GM12892 (cell line): ENCODE measurements at regions not wholly inside any gene's neighbourhood (a gene's known extent, or its start where the extent isn't known, plus 50 kb on each side); places are given as distances from the start of the nearest gene placed in this dataset.

Experiments
- DNase-seq: peaks from one replicate; pipeline ENCODE4 v3.0.0; 2011; ENCODE audit not compliant: insufficient read length
- FAIRE-seq: peaks from 2 replicates; lab custom pipeline; 2011; peaks lifted over from hg19 to GRCh38; lab: Jason Lieb, UNC
- POLR2A ChIP-seq: IDR thresholded peaks from 2 replicates; pipeline ENCODE4 v1.6.1; 2011; ENCODE audit warnings: low read depth, low read length, control low read depth
- POLR2AphosphoS5 ChIP-seq: IDR thresholded peaks from 2 replicates; pipeline ENCODE4 v1.6.1; 2011; ENCODE audit warnings: low read depth, low read length, control low read depth
- TAF1 ChIP-seq: IDR thresholded peaks from 2 replicates; pipeline ENCODE4 v1.6.1; 2011; ENCODE audit warnings: low read depth, mild to moderate bottlenecking, control low read depth, low read length, borderline replicate concordance

- no peak for FAIRE-seq
- DNase-seq, result no peak
- TF ChIP-seq POLR2AphosphoS5 (no peak), POLR2A (no peak), TAF1 (no peak)
Observed at GRCh38 chr16:79543219-79543618, 57.3 kb downstream of the MAF start.

- DNase-seq (no peak), FAIRE-seq (no peak)
- no peak for TF ChIP-seq POLR2AphosphoS5
- no peak for TF ChIP-seq POLR2A
- no peak for TF ChIP-seq TAF1
Observed at GRCh38 chr16:79542237-79542774, 58.2 kb downstream of the MAF start.

- DNase-seq (no peak), FAIRE-seq (no peak)
- TF ChIP-seq TAF1, result no peak
- TF ChIP-seq POLR2A, result no peak
- TF ChIP-seq POLR2AphosphoS5, result no peak
Observed at GRCh38 chr16:79540825-79541595, 59.5 kb downstream of the MAF start.

- FAIRE-seq, result no peak
- DNase-seq, result no peak
- TF ChIP-seq TAF1 (no peak), POLR2AphosphoS5 (no peak), POLR2A (no peak)
Observed at GRCh38 chr16:79537584-79537983, 63.0 kb downstream of the MAF start.

- FAIRE-seq (no peak), DNase-seq (no peak)
- TF ChIP-seq POLR2A, result no peak
- no peak for TF ChIP-seq TAF1
- TF ChIP-seq POLR2AphosphoS5, result no peak
Observed at GRCh38 chr16:79536958-79537357, 63.6 kb downstream of the MAF start.

- DNase-seq (no peak), FAIRE-seq (no peak)
- TF ChIP-seq POLR2A, result no peak
- no peak for TF ChIP-seq TAF1
- TF ChIP-seq POLR2AphosphoS5, result no peak
Observed at GRCh38 chr16:79535130-79535529, 65.4 kb downstream of the MAF start.

- no peak for TF ChIP-seq POLR2AphosphoS5
- TF ChIP-seq TAF1, result no peak
- TF ChIP-seq POLR2A, result no peak
- FAIRE-seq (no peak), DNase-seq (no peak)
Observed at GRCh38 chr16:79534143-79534542, 66.4 kb downstream of the MAF start.

- FAIRE-seq (no peak), DNase-seq (no peak)
- TF ChIP-seq POLR2A (no peak), POLR2AphosphoS5 (no peak)
Observed at GRCh38 chr16:79533292-79533691, 67.2 kb downstream of the MAF start.

GRCh38 chr16:79532785-79533184, 67.8 kb downstream of the MAF start:
- TF ChIP-seq TAF1 (no peak), POLR2A (no peak), POLR2AphosphoS5 (no peak)
- DNase-seq, result no peak
- no peak for FAIRE-seq

GRCh38 chr16:79532273-79532672, 68.3 kb downstream of the MAF start:
- FAIRE-seq, result no peak

GRCh38 chr16:79528338-79528737, 72.2 kb downstream of the MAF start:
- DNase-seq, result no peak
- TF ChIP-seq TAF1, result no peak
- TF ChIP-seq POLR2A, result no peak
- no peak for TF ChIP-seq POLR2AphosphoS5
- no peak for FAIRE-seq

More at GRCh38 chr16:79532273-79532672, 68.3 kb downstream of the MAF start:
- TF ChIP-seq POLR2AphosphoS5 (no peak), TAF1 (no peak), POLR2A (no peak)
- DNase-seq, result no peak

GRCh38 chr16:79523971-79524370, 76.6 kb downstream of the MAF start:
- TF ChIP-seq POLR2AphosphoS5, result no peak
- TF ChIP-seq POLR2A, result no peak
- TF ChIP-seq TAF1, result no peak
- FAIRE-seq, result no peak
- DNase-seq, result no peak

- TF ChIP-seq TAF1, result no peak
- DNase-seq (no peak), FAIRE-seq (no peak)
Observed at GRCh38 chr16:79519448-79519847, 81.1 kb downstream of the MAF start.
